ENCODE measurements at regions not wholly inside any gene's neighbourhood (a gene's known extent, or its start where the extent isn't known, plus 50 kb on each side); places are given as distances from the start of the nearest gene placed in this dataset.

DNA sequence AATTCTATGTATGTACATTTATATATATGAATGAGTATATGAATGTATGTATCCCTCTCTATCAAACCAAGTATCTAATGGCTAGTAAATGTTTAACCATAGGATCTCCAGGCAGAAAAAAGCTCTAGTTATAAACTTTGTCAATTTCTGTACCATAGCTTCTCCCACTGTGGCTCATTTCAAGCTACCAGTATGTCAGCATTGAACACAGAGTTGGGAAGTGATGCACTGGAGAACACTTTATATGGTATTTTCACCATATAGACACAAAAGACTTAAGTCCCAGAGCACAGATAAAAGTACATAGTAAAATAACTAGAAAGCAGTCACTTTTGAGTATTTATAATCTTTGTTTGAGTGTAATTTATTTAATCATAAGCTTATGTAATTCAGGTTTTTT is 53.9 kb upstream of the ATP8A1 start:
- H3K27ac ChIP-seq, result no peak overlapping the region
- TF ChIP-seq ZFX (IDR thresholded peaks at IDR 0.05; ENCODE audit: borderline replicate concordance), result no peak
- TF ChIP-seq, protein P1, sequence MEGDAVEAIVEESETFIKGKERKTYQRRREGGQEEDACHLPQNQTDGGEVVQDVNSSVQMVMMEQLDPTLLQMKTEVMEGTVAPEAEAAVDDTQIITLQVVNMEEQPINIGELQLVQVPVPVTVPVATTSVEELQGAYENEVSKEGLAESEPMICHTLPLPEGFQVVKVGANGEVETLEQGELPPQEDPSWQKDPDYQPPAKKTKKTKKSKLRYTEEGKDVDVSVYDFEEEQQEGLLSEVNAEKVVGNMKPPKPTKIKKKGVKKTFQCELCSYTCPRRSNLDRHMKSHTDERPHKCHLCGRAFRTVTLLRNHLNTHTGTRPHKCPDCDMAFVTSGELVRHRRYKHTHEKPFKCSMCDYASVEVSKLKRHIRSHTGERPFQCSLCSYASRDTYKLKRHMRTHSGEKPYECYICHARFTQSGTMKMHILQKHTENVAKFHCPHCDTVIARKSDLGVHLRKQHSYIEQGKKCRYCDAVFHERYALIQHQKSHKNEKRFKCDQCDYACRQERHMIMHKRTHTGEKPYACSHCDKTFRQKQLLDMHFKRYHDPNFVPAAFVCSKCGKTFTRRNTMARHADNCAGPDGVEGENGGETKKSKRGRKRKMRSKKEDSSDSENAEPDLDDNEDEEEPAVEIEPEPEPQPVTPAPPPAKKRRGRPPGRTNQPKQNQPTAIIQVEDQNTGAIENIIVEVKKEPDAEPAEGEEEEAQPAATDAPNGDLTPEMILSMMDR (IDR thresholded peaks at IDR 0.05), result no peak

DNA sequence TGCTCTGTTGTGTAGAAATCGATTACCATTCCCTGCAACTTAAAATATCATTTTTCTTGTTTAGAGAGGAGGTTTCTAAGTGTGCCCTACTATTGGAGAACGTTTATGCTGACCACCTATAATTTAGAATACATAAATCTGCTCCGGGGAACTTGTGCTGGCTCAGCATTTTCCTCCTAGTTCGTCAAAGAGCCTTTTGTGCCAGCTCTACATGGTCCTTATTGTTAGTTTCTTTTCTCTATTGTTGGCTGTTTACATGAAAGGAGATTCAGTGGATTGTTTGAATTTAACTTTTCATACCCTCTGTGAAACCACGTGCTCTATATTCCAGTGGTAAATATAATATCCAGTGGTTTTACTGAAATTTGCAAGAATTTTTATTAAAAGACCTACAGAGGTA is 53.4 kb upstream of the ATP8A1 start:
- 0 out of 2 replicates have a peak overlapping the region, but pooled peaks have one; percentile 2 for H3K27ac ChIP-seq
- TF ChIP-seq ZFX (IDR thresholded peaks at IDR 0.05; ENCODE audit: borderline replicate concordance), result no peak
- TF ChIP-seq, protein P1 (IDR thresholded peaks at IDR 0.05), result no peak

DNA sequence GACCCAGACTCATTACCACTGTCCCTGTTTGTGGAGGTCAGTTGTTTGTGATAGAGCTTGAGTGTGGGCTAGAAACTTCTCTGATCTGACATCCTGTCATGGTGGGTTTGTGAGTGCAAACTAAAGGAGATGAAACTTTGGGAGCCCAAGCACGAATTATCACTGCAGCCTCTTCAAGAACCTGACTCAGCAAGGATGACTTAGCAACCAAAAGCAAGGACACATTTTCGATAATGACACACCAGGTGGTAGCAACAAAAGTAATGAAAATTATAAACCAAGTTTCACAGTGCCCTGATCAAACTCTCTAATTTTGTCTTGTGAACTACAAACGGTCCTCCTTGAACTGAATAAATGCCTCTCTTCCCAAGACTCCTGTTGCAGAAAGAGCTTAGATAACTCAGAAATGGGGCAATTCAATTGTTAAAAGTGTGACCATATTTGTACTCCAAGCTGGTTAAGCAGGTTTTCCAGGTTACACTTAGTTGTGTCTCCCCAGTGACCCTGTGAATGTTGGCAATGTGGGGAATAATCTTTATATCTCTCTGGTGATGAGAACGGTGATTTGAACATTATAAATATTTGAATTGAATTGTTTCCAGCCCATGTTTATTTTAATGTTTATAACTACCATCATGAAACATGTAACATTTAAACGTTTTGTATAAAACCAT is 52.6 kb upstream of the ATP8A1 start:
- TF ChIP-seq, protein P1 (IDR thresholded peaks at IDR 0.05), result no peak
- no peak for TF ChIP-seq ZFX (IDR thresholded peaks at IDR 0.05; ENCODE audit: borderline replicate concordance)
- 0 out of 2 replicates have a peak overlapping the region, but pooled peaks have one; percentile 2 for H3K27ac ChIP-seq

DNA sequence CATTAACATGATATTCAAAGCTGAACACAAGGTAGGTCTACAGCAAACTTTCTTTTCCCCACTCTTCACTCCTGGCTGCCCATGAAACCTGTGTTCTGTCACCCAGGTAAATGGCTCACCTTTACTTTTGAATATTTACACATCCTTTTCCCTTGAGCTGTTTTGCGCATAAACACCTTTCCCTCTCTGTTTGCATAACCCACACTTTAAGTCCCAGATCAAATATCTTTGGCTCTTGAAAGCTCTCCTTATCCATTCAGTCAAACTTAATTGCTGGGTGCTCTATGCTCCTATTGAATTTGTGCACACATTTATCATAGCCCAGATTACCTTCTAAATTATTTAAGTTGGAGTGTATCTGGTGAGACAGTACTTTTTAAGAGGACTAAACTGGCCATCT is 51.7 kb upstream of the ATP8A1 start:
- TF ChIP-seq ZFX (IDR thresholded peaks at IDR 0.05; ENCODE audit: borderline replicate concordance), result no peak
- TF ChIP-seq, protein P1 (IDR thresholded peaks at IDR 0.05), result no peak
- no peak overlapping the region for H3K27ac ChIP-seq

Measured in 22Rv1 (cell line).